Hepatocyte (in vitro differentiated cells): ENCODE measurements at regions not wholly inside any gene's neighbourhood (a gene's known extent, or its start where the extent isn't known, plus 50 kb on each side); places are given as distances from the start of the nearest gene placed in this dataset.
A peak's percentile ranks its signal among the peaks of the same experiment; 100 is the strongest.

Experiments used
- DNase-seq: peaks from one replicate; pipeline ENCODE4 v3.0.0-alpha.2; 2016; ENCODE audit warnings: low spot score
- H2AFZ ChIP-seq: fragments of 200-600 bp; sonication (generic); 2 replicates; pipeline ENCODE4 v1.6.0; 2016; ENCODE audit warnings: antibody characterized with exemption, mild to moderate bottlenecking
- H3K27ac ChIP-seq: fragments of 200-600 bp; sonication (generic); 2 replicates; pipeline ENCODE4 v1.5.1; 2016; ENCODE audit warnings: mild to moderate bottlenecking
- H3K27me3 ChIP-seq: fragments of 200-600 bp; sonication (generic); 2 replicates; pipeline ENCODE4 v1.6.1; 2016
- H3K36me3 ChIP-seq: fragments of 200-600 bp; sonication (generic); replicated peaks from 2 replicates; pipeline ENCODE4 v1.5.1; 2016; ENCODE audit warnings: low read depth; ENCODE audit not compliant: insufficient read depth
- H3K4me1 ChIP-seq: fragments of 200-600 bp; sonication (generic); 2 replicates; pipeline ENCODE4 v1.5.1; 2016; ENCODE audit warnings: mild to moderate bottlenecking, moderate library complexity; ENCODE audit not compliant: insufficient read depth
- H3K4me2 ChIP-seq: fragments of 200-600 bp; sonication (generic); 2 replicates; pipeline ENCODE4 v1.6.0; 2016
- H3K4me3 ChIP-seq: fragments of 200-600 bp; sonication (generic); 2 replicates; pipeline ENCODE4 v1.5.1; 2016; ENCODE audit warnings: mild to moderate bottlenecking
- H3K79me2 ChIP-seq: fragments of 200-600 bp; sonication (generic); 2 replicates; pipeline ENCODE4 v1.6.0; 2017; ENCODE audit warnings: mild to moderate bottlenecking
- H3K9me2 ChIP-seq: fragments of 200-600 bp; sonication (generic); replicated peaks from 2 replicates; pipeline ENCODE4 v1.6.0; 2017; ENCODE audit warnings: mild to moderate bottlenecking; ENCODE audit not compliant: insufficient read depth
- H3K9me3 ChIP-seq: fragments of 200-600 bp; sonication (generic); 2 replicates; pipeline ENCODE4 v1.5.1; 2016; ENCODE audit warnings: low read depth, mild to moderate bottlenecking
- H4K20me1 ChIP-seq: fragments of 200-600 bp; sonication (generic); 2 replicates; pipeline ENCODE4 v1.6.0; 2016; ENCODE audit warnings: mild to moderate bottlenecking; ENCODE audit not compliant: insufficient read depth, poor library complexity, severe bottlenecking
- CTCF ChIP-seq: fragments of 200-600 bp; sonication (generic); IDR thresholded peaks from 2 replicates; pipeline ENCODE4 v1.5.1; 2016; ENCODE audit warnings: antibody characterized with exemption, mild to moderate bottlenecking; ENCODE audit not compliant: poor library complexity
- EZH2 ChIP-seq: fragments of 200-600 bp; sonication (generic); IDR thresholded peaks from 2 replicates; pipeline ENCODE4 v1.6.1; 2016; ENCODE audit warnings: antibody characterized with exemption, mild to moderate bottlenecking, borderline replicate concordance
- EZH2phosphoT487 ChIP-seq: fragments of 200-600 bp; sonication (generic); IDR thresholded peaks from one replicate; pipeline ENCODE4 v1.6.1; 2018; ENCODE audit warnings: antibody characterized with exemption, mild to moderate bottlenecking, low read depth, moderate library complexity; ENCODE audit not compliant: unreplicated experiment, severe bottlenecking
- WGBS: methylation state at CpG from one replicate; pipeline ENCODE4 v1.1.6; 2016; ENCODE audit warnings: low lambda C conversion rate; ENCODE audit errors: missing lambda C conversion rate; 5-methylcytosine and 5-hydroxymethylcytosine counted together

GRCh38 chr9:96027251-96028131 lies 152.0 kb downstream of the ERCC6L2 start:
- H3K9me2 ChIP-seq: no peaks in the 10 kb centered on the region
- H3K27me3 ChIP-seq: peaks cover 47% of the 10 kb centered on the region
- no peaks in the 10 kb centered on the region for H3K79me2 ChIP-seq
- H3K4me1 ChIP-seq: peaks cover 25% of the 10 kb centered on the region
- H3K9me3 ChIP-seq: no peaks in the 10 kb centered on the region
- H3K27ac ChIP-seq: peak overlapping the region; percentile 53
- no peaks in the 10 kb centered on the region for H3K36me3 ChIP-seq
- peak overlapping the region; percentile 16 for H3K4me3 ChIP-seq
- H2AFZ ChIP-seq: peak overlapping the region; percentile 81
- DNase-seq: peak; percentile 41
- no peaks in the 10 kb centered on the region for H4K20me1 ChIP-seq
- peak overlapping the region; percentile 89 for H3K4me2 ChIP-seq
- 30% methylated on average over 62 of the region's 72 CpGs for WGBS
- TF ChIP-seq EZH2 (no peak), CTCF (no peak), EZH2phosphoT487 (no peak)

- no peak overlapping the region for H3K4me3 ChIP-seq
- peak overlapping the region; percentile 81 for H2AFZ ChIP-seq
- 94% methylated on average over 3 of the region's 5 CpGs for WGBS
- TF ChIP-seq CTCF: no peak
- no peak for TF ChIP-seq EZH2
- TF ChIP-seq EZH2phosphoT487: no peak
- H3K9me2 ChIP-seq: no peaks in the 10 kb centered on the region
- H3K27me3 ChIP-seq: peaks cover 55% of the 10 kb centered on the region
- no peak for DNase-seq
- H3K4me1 ChIP-seq: peaks cover 29% of the 10 kb centered on the region
- H3K27ac ChIP-seq: no peak overlapping the region
- no peaks in the 10 kb centered on the region for H3K79me2 ChIP-seq
- peak overlapping the region; percentile 89 for H3K4me2 ChIP-seq
- no peaks in the 10 kb centered on the region for H3K9me3 ChIP-seq
- H3K36me3 ChIP-seq: no peaks in the 10 kb centered on the region
- H4K20me1 ChIP-seq: no peaks in the 10 kb centered on the region
These were observed 151.2 kb downstream of the ERCC6L2 start for GRCh38 chr9:96026655-96027213.

- H2AFZ ChIP-seq: no peak overlapping the region
- no peaks in the 10 kb centered on the region for H3K9me3 ChIP-seq
- peaks cover 61% of the 10 kb centered on the region for H3K27me3 ChIP-seq
- no peaks in the 10 kb centered on the region for H3K36me3 ChIP-seq
- no peak overlapping the region for H3K4me3 ChIP-seq
- H3K4me1 ChIP-seq: peaks cover 32% of the 10 kb centered on the region
- 54% methylated on average over 21 of the region's 36 CpGs for WGBS
- no peaks in the 10 kb centered on the region for H3K9me2 ChIP-seq
- peak; percentile 29 for DNase-seq
- no peaks in the 10 kb centered on the region for H3K79me2 ChIP-seq
- no peak for TF ChIP-seq EZH2phosphoT487
- TF ChIP-seq CTCF: peak; percentile 43
- no peak for TF ChIP-seq EZH2
- H3K4me2 ChIP-seq: peak overlapping the region; percentile 89
- no peaks in the 10 kb centered on the region for H4K20me1 ChIP-seq
- H3K27ac ChIP-seq: no peak overlapping the region
These were observed 150.6 kb downstream of the ERCC6L2 start for GRCh38 chr9:96025995-96026602.
